ENCODE measurements at regions not wholly inside any gene's neighbourhood (a gene's known extent, or its start where the extent isn't known, plus 50 kb on each side); places are given as distances from the start of the nearest gene placed in this dataset.

DNA sequence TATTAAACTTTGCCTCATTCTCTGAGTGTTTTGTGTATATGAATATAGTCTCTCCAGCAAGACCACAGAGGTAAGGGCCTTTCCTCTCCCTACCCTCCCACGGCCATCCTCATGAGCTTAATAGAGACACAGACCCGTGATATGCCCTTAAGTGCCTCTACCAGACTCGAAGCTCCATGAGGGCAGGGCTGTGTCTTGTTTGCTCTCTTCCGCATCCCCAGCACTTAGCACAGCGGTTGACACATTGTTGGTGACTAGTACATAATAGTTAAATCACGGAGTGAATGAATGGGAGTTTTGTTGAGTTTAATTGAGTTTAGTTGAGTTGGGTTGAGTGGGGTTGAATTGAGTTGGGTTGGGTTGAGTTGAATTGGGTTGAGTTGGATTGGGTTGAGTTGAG, 122.3 kb downstream of the ZFP36L2 start:
- TF ChIP-seq POLR2AphosphoS5 (IDR thresholded peaks at IDR 0.05; ENCODE audit: low read depth, low read length) (no peak), POLR2A (IDR thresholded peaks at IDR 0.05; ENCODE audit: low read depth, low read length) (no peak), TAF1 (IDR thresholded peaks at IDR 0.05; ENCODE audit: low read depth, low read length) (no peak)
